ENCODE measurements at regions not wholly inside any gene's neighbourhood (a gene's known extent, or its start where the extent isn't known, plus 50 kb on each side); places are given as distances from the start of the nearest gene placed in this dataset.

- TF ChIP-seq, protein P1, sequence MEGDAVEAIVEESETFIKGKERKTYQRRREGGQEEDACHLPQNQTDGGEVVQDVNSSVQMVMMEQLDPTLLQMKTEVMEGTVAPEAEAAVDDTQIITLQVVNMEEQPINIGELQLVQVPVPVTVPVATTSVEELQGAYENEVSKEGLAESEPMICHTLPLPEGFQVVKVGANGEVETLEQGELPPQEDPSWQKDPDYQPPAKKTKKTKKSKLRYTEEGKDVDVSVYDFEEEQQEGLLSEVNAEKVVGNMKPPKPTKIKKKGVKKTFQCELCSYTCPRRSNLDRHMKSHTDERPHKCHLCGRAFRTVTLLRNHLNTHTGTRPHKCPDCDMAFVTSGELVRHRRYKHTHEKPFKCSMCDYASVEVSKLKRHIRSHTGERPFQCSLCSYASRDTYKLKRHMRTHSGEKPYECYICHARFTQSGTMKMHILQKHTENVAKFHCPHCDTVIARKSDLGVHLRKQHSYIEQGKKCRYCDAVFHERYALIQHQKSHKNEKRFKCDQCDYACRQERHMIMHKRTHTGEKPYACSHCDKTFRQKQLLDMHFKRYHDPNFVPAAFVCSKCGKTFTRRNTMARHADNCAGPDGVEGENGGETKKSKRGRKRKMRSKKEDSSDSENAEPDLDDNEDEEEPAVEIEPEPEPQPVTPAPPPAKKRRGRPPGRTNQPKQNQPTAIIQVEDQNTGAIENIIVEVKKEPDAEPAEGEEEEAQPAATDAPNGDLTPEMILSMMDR (conservative IDR thresholded peaks at IDR 0.05), result no peak
- no peak overlapping the region for H3K27ac ChIP-seq
Measured at GRCh38 chr2:220904015-220904414, 668.1 kb downstream of the EPHA4 start.

- TF ChIP-seq, protein P1 (conservative IDR thresholded peaks at IDR 0.05), result no peak
- no peak overlapping the region for H3K27ac ChIP-seq
Measured at GRCh38 chr2:220913384-220913783, 658.7 kb downstream of the EPHA4 start.

- H3K27ac ChIP-seq, result no peak overlapping the region
- TF ChIP-seq, protein P1 (conservative IDR thresholded peaks at IDR 0.05), result no peak
Measured at GRCh38 chr2:220915092-220915623, 656.9 kb downstream of the EPHA4 start.

DNA sequence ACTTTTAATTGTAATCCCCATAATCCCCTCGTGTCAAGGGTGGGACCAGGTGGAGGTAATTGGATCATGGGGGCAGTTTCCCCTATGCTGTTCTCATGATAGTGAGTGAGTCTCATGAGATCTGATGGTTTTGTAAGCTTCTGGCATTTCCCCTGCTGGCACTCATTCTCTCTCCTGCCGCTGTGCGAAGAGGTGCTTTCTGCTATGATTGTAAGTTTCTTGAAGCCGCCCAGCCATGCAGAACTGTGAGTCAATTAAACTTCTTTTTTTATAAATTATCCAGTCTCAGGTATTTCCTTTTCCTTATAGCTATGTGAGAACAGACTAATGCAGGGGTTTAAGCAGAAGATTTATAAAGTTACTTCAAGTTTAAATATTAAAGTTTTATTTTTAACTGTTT is 655.2 kb downstream of the EPHA4 start:
- TF ChIP-seq, protein P1 (conservative IDR thresholded peaks at IDR 0.05), result no peak
- no peak overlapping the region for H3K27ac ChIP-seq

GRCh38 chr2:220930271-220931076 is 641.6 kb downstream of the EPHA4 start:
- TF ChIP-seq, protein P1 (conservative IDR thresholded peaks at IDR 0.05), result no peak
- no peak overlapping the region for H3K27ac ChIP-seq

- TF ChIP-seq, protein P1 (conservative IDR thresholded peaks at IDR 0.05), result no peak
- H3K27ac ChIP-seq, result no peak overlapping the region
Measured at GRCh38 chr2:220931491-220931890, 640.6 kb downstream of the EPHA4 start.

DNA sequence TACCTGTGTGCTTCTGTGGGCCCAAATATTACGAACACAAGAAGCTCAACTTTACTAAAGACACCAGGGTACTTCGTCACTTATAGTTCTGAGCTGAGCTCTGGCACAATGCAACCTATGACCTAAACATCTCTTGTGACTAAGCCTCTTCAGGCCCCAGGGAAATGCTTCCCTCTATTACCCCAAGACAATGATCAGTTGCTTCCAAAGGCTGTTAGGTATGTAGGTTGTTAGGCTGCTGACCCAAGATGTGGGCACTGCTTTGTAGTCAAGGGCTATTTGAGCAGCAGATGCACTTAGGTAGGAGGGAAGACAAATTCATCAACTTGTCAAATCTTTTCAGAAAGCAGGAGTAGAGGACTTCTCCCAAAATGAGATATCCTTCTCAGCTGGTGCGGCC is 640.1 kb downstream of the EPHA4 start:
- TF ChIP-seq, protein P1 (conservative IDR thresholded peaks at IDR 0.05), result no peak
- H3K27ac ChIP-seq, result no peak overlapping the region

Measured in VCaP (cell line).